GM12878 (cell line): ENCODE measurements at regions not wholly inside any gene's neighbourhood (a gene's known extent, or its start where the extent isn't known, plus 50 kb on each side); places are given as distances from the start of the nearest gene placed in this dataset.
"Not testable (repeated sequence)": the region's sequence is repeated elsewhere in the genome, so short reads cannot be mapped to it uniquely, and the experiment has no call there.

ENCODE experiments used
- CTCF ChIP-seq, 3 experiments: IDR thresholded peaks in 2 of 3; conservative IDR thresholded peaks in 1 of 3; 2 replicates each; pipeline ENCODE4 v1.5.1; 2011; ENCODE audit warnings: low read depth in 3 of 3, low read length in 3 of 3, mild to moderate bottlenecking in 3 of 3, control low read depth in 2 of 3, moderate library complexity in 2 of 3, inconsistent platforms in 1 of 3, mixed read lengths in 1 of 3; ENCODE audit not compliant: control insufficient read depth in 2 of 3, insufficient read depth in 1 of 3; ENCODE audit errors: extremely low read depth in 1 of 3
- HDGF ChIP-seq: fragments of 450-650 bp; IDR thresholded peaks from 2 replicates; pipeline ENCODE4 v1.6.1; 2016; ENCODE audit warnings: antibody characterized with exemption
- JUNB ChIP-seq: IDR thresholded peaks from 2 replicates; pipeline ENCODE4 v1.6.1; 2016; ENCODE audit warnings: antibody characterized with exemption, mild to moderate bottlenecking
- MAX ChIP-seq: IDR thresholded peaks from 2 replicates; pipeline ENCODE4 v1.6.1; 2012; ENCODE audit warnings: low read depth, low read length, improper control_type of control experiment
- NFYB ChIP-seq: IDR thresholded peaks from 2 replicates; pipeline ENCODE4 v1.6.1; 2011; ENCODE audit warnings: low read depth, mild to moderate bottlenecking, low read length, improper control_type of control experiment, moderate library complexity; ENCODE audit not compliant: insufficient read depth
- NR2C2 ChIP-seq: IDR thresholded peaks from 2 replicates; pipeline ENCODE4 v1.6.1; 2011; ENCODE audit warnings: borderline replicate concordance, low read depth; ENCODE audit not compliant: control insufficient read depth, insufficient read length
- POLR2AphosphoS5 ChIP-seq: IDR thresholded peaks from 2 replicates; pipeline ENCODE4 v1.6.1; 2011; ENCODE audit warnings: mild to moderate bottlenecking, low read length, inconsistent platforms
- POU2F2 ChIP-seq: IDR thresholded peaks from 3 replicates; pipeline ENCODE4 v1.6.1; 2011; ENCODE audit warnings: low read depth, mild to moderate bottlenecking, low read length, borderline replicate concordance
- SIN3A ChIP-seq: IDR thresholded peaks from 2 replicates; pipeline ENCODE4 v1.6.1; 2012; ENCODE audit warnings: low read depth, low read length, improper control_type of control experiment
- SPI1 ChIP-seq: IDR thresholded peaks from 2 replicates; pipeline ENCODE4 v1.6.1; 2011; ENCODE audit warnings: low read depth, mild to moderate bottlenecking, low read length, moderate library complexity, borderline replicate concordance; ENCODE audit not compliant: insufficient read depth

- TF ChIP-seq CTCF (IDR thresholded peaks at IDR 0.05 in 2 of 3, conservative IDR thresholded peaks at IDR 0.05 in 1 of 3; ENCODE audit: control insufficient read depth in 2 of 3, extremely low read depth in 1 of 3, insufficient read depth in 1 of 3, low read depth in 3 of 3, low read length in 3 of 3); NFYB; HDGF; NR2C2; JUNB; POLR2AphosphoS5; POU2F2; SPI1; MAX; SIN3A: not testable (repeated sequence)
These were observed 353.3 kb upstream of the WSB1 start for GRCh38 chr17:26940587-26940986.
